Activated CD8-positive, alpha-beta memory T cell treated with anti-CD3 and anti-CD28 coated beads for 24 hours (primary cell): ENCODE measurements at regions not wholly inside any gene's neighbourhood (a gene's known extent, or its start where the extent isn't known, plus 50 kb on each side); places are given as distances from the start of the nearest gene placed in this dataset.
"Not testable (repeated sequence)": the region's sequence is repeated elsewhere in the genome, so short reads cannot be mapped to it uniquely, and the experiment has no call there.

Experiments
- DNase-seq: peaks from one replicate; pipeline ENCODE4 v3.0.0-alpha.2; 2020

GRCh38 chr15:39414201-39414600 is 166.7 kb upstream of the THBS1 start:
- DNase-seq: no peak

- DNase-seq: no peak
These were observed 165.2 kb upstream of the THBS1 start for GRCh38 chr15:39415634-39416033.

- no peak for DNase-seq
These were observed 164.6 kb upstream of the THBS1 start for GRCh38 chr15:39416258-39416657.

GRCh38 chr15:39417366-39418134 is 163.3 kb upstream of the THBS1 start:
- DNase-seq: no peak

- no peak for DNase-seq
These were observed 161.2 kb upstream of the THBS1 start for GRCh38 chr15:39419651-39420050.

- DNase-seq: not testable (repeated sequence)
These were observed 160.6 kb upstream of the THBS1 start for GRCh38 chr15:39420123-39420852.

- not testable (repeated sequence) for DNase-seq
These were observed 160.1 kb upstream of the THBS1 start for GRCh38 chr15:39420853-39421192.

GRCh38 chr15:39426552-39427532 is 154.0 kb upstream of the THBS1 start:
- DNase-seq: peak; percentile 86

GRCh38 chr15:39427705-39428104 is 153.2 kb upstream of the THBS1 start:
- DNase-seq: no peak

- DNase-seq: no peak
These were observed 151.0 kb upstream of the THBS1 start for GRCh38 chr15:39429898-39430357.

GRCh38 chr15:39430389-39430788 is 150.5 kb upstream of the THBS1 start:
- no peak for DNase-seq

GRCh38 chr15:39431376-39431775 is 149.5 kb upstream of the THBS1 start:
- no peak for DNase-seq

GRCh38 chr15:39432026-39432425 is 148.9 kb upstream of the THBS1 start:
- no peak for DNase-seq

- DNase-seq: no peak
These were observed 147.9 kb upstream of the THBS1 start for GRCh38 chr15:39432912-39433348.

- no peak for DNase-seq
These were observed 147.5 kb upstream of the THBS1 start for GRCh38 chr15:39433376-39433775.

GRCh38 chr15:39434163-39434562 is 146.7 kb upstream of the THBS1 start:
- no peak for DNase-seq

- no peak for DNase-seq
These were observed 146.1 kb upstream of the THBS1 start for GRCh38 chr15:39434751-39435238.

- DNase-seq: no peak
These were observed 145.6 kb upstream of the THBS1 start for GRCh38 chr15:39435244-39435643.

- DNase-seq: no peak
These were observed 142.6 kb upstream of the THBS1 start for GRCh38 chr15:39438260-39438659.

GRCh38 chr15:39438799-39439592 is 141.9 kb upstream of the THBS1 start:
- no peak for DNase-seq

GRCh38 chr15:39442898-39443297 is 138.0 kb upstream of the THBS1 start:
- no peak for DNase-seq

- no peak for DNase-seq
These were observed 137.1 kb upstream of the THBS1 start for GRCh38 chr15:39443659-39444219.
